HCT116 (cell line): ENCODE measurements at regions not wholly inside any gene's neighbourhood (a gene's known extent, or its start where the extent isn't known, plus 50 kb on each side); places are given as distances from the start of the nearest gene placed in this dataset.

Source experiments
- ATAC-seq: fragments of 200-7000 bp; cut with Tn5 transposase; 2 replicates; pipeline ENCODE4 v1.9.1; 2020; ENCODE audit warnings: mild to moderate bottlenecking, moderate library complexity
- BruUV-seq: library from RNA; stranded (reverse); fragments of 400-500 nt; replicated peaks from 2 replicates; lab custom pipeline; 2021; lab: Mats Ljungman, UMichigan
- CTCF ChIA-PET: fragments of 300-600 bp; sonication (Branson Sonifier 250); formaldehyde crosslinking; loops from one replicate; lab custom pipeline; 2021; ENCODE audit warnings: antibody characterized with exemption; lab: Charles Lee
- POLR2A ChIA-PET: fragments of 300-600, 350-600 bp; sonication (Branson Sonifier 250); formaldehyde crosslinking; loops from one replicate; lab custom pipeline; 2021; ENCODE audit warnings: antibody characterized with exemption; lab: Charles Lee
- RAD21 ChIA-PET, 2 experiments: fragments of 300-600 bp; sonication (Branson Sonifier 250); formaldehyde crosslinking; loops; one replicate each; lab custom pipeline; 2023; ENCODE audit warnings: low total read pairs in 2 of 2; ENCODE audit not compliant: uncharacterized antibody in 2 of 2, unreplicated experiment in 2 of 2, low non-redundant PET in 1 of 2; lab: Charles Lee
- DNase-seq: peaks from one replicate; pipeline ENCODE4 v3.0.0-alpha.2; 2010; ENCODE audit warnings: low read depth, low spot score
- H2AFZ ChIP-seq: fragments of 200-600 bp; shearing (Covaris generic), sonication (generic); 2 replicates; pipeline ENCODE4 v1.6.1; 2017; ENCODE audit warnings: low read depth, mixed run types, mixed read lengths, antibody characterized with exemption, low read length; ENCODE audit not compliant: poor library complexity, severe bottlenecking
- H3K27ac ChIP-seq: 2 replicates; pipeline ENCODE4 v1.5.1; 2012; ENCODE audit warnings: low read depth, low read length
- H3K27me3 ChIP-seq: fragments of 200-600 bp; sonication (generic); 2 replicates; pipeline ENCODE4 v1.6.1; 2016; ENCODE audit warnings: mixed run types, low read length, mixed read lengths; ENCODE audit not compliant: insufficient read depth
- H3K36me3 ChIP-seq, 2 experiments: fragments of 200-500 bp in 1 of 2; fragments of 200-600 bp in 1 of 2; sonication (Bioruptor generic) in 1 of 2; sonication (generic) in 1 of 2; 2 replicates each; pipeline versions ENCODE4 v1.5.1 to v1.6.1; 2014 to 2016; ENCODE audit warnings: low read length in 2 of 2, inconsistent platforms in 1 of 2, mixed read lengths in 1 of 2, mixed run types in 1 of 2; ENCODE audit not compliant: insufficient read depth in 2 of 2, control insufficient read depth in 1 of 2
- H3K4me1 ChIP-seq, 2 experiments: fragments of 200-600 bp in 1 of 2; sonication (generic) in 1 of 2; 2 replicates each; pipeline versions ENCODE4 v1.5.1 to v1.6.1; 2012 to 2017; ENCODE audit warnings: low read length in 2 of 2, inconsistent platforms in 1 of 2, mild to moderate bottlenecking in 1 of 2, mixed read lengths in 1 of 2, mixed run types in 1 of 2, moderate library complexity in 1 of 2; ENCODE audit not compliant: insufficient read depth in 2 of 2, control insufficient read depth in 1 of 2
- H3K4me2 ChIP-seq: fragments of 200-600 bp; sonication (generic); 2 replicates; pipeline ENCODE4 v1.6.1; 2017; ENCODE audit warnings: mixed run types, low read length, mixed read lengths
- H3K4me3 ChIP-seq, 2 experiments: fragments of 200-600 bp in 1 of 2; sonication (generic) in 1 of 2; replicated peaks in 1 of 2; 2 replicates each; pipeline ENCODE4 v1.5.1; 2011 to 2016; ENCODE audit warnings: low read length in 2 of 2, control low read depth in 1 of 2, low read depth in 1 of 2, mild to moderate bottlenecking in 1 of 2, mixed read lengths in 1 of 2, mixed run types in 1 of 2
- H3K79me2 ChIP-seq: fragments of 200-600 bp; sonication (generic); 2 replicates; pipeline ENCODE4 v1.6.1; 2017; ENCODE audit warnings: mild to moderate bottlenecking, mixed run types, low read length, moderate library complexity, mixed read lengths; ENCODE audit not compliant: insufficient read depth
- H3K9ac ChIP-seq: fragments of 200-600 bp; sonication (generic); 2 replicates; pipeline ENCODE4 v1.6.1; 2016; ENCODE audit warnings: low read length, mixed read lengths
- H3K9me2 ChIP-seq: fragments of 200-600 bp; sonication (generic), shearing (Covaris generic); 2 replicates; pipeline ENCODE4 v1.6.1; 2017; ENCODE audit warnings: mixed run types, mild to moderate bottlenecking, moderate library complexity; ENCODE audit not compliant: insufficient read depth
- H3K9me3 ChIP-seq, 2 experiments: fragments of 200-500 bp in 1 of 2; fragments of 200-600 bp in 1 of 2; sonication (Bioruptor generic) in 1 of 2; sonication (generic) in 1 of 2; 2 replicates each; pipeline ENCODE4 v1.6.1; 2014 to 2017; ENCODE audit warnings: low read length in 2 of 2, mixed read lengths in 2 of 2, inconsistent platforms in 1 of 2, low read depth in 1 of 2, mild to moderate bottlenecking in 1 of 2, mixed run types in 1 of 2, moderate library complexity in 1 of 2; ENCODE audit not compliant: control insufficient read depth in 1 of 2, insufficient read depth in 1 of 2
- H4K20me1 ChIP-seq: fragments of 200-600 bp; sonication (generic), shearing (Covaris generic); 2 replicates; pipeline ENCODE4 v1.6.1; 2017; ENCODE audit warnings: mixed run types, mild to moderate bottlenecking, moderate library complexity; ENCODE audit not compliant: insufficient read depth
- CTCF ChIP-seq, 3 experiments: fragments of 200-600 bp in 1 of 3; sonication (generic) in 1 of 3; IDR thresholded peaks in 2 of 3; conservative IDR thresholded peaks in 1 of 3; 2 replicates each; pipeline ENCODE4 v1.5.1; 2012 to 2017; ENCODE audit warnings: low read depth in 2 of 3, low read length in 2 of 3, antibody characterized with exemption in 1 of 3, borderline replicate concordance in 1 of 3, control low read depth in 1 of 3, mild to moderate bottlenecking in 1 of 3, mixed read lengths in 1 of 3, mixed run types in 1 of 3, moderate library complexity in 1 of 3; ENCODE audit not compliant: insufficient read depth in 1 of 3
- EZH2 ChIP-seq: fragments of 200-600 bp; sonication (generic); IDR thresholded peaks from 2 replicates; pipeline ENCODE4 v1.6.1; 2017; ENCODE audit warnings: antibody characterized with exemption, mixed run types
- EZH2phosphoT487 ChIP-seq: fragments of 200-600 bp; IDR thresholded peaks from 2 replicates; pipeline ENCODE4 v1.6.1; 2018; ENCODE audit warnings: antibody characterized with exemption, borderline replicate concordance
- FOSL1 ChIP-seq: IDR thresholded peaks from 2 replicates; pipeline ENCODE4 v1.6.1; 2012; ENCODE audit warnings: low read depth
- JUND ChIP-seq: IDR thresholded peaks from 2 replicates; pipeline ENCODE4 v1.6.1; 2012
- MAX ChIP-seq: IDR thresholded peaks from 2 replicates; pipeline ENCODE4 v1.6.1; 2012
- POLR2A ChIP-seq: IDR thresholded peaks from 2 replicates; pipeline ENCODE4 v1.7.0; 2011; ENCODE audit warnings: borderline replicate concordance; ENCODE audit not compliant: insufficient read depth, insufficient read length; ENCODE audit errors: extremely low read depth
- POLR2AphosphoS5 ChIP-seq: IDR thresholded peaks from 2 replicates; pipeline ENCODE4 v1.6.1; 2011; ENCODE audit warnings: mild to moderate bottlenecking, low read depth, low read length, moderate library complexity
- RAD21 ChIP-seq: IDR thresholded peaks from 2 replicates; pipeline ENCODE4 v1.6.1; 2012; ENCODE audit warnings: low read depth, mild to moderate bottlenecking
- REST ChIP-seq: IDR thresholded peaks from 2 replicates; pipeline ENCODE4 v1.6.1; 2012; ENCODE audit warnings: low read depth
- SP1 ChIP-seq: IDR thresholded peaks from 2 replicates; pipeline ENCODE4 v1.6.1; 2012; ENCODE audit warnings: low read depth
- SRF ChIP-seq: IDR thresholded peaks from 2 replicates; pipeline ENCODE4 v1.6.1; 2012; ENCODE audit warnings: low read depth
- TCF7L2 ChIP-seq: IDR thresholded peaks from 2 replicates; pipeline ENCODE4 v1.7.0; 2011; ENCODE audit warnings: borderline replicate concordance, inconsistent platforms; ENCODE audit not compliant: insufficient read depth, insufficient read length; ENCODE audit errors: extremely low read depth
- ZBTB33 ChIP-seq: IDR thresholded peaks from 2 replicates; pipeline ENCODE4 v1.6.1; 2011; ENCODE audit warnings: mild to moderate bottlenecking, low read length, moderate library complexity; ENCODE audit not compliant: insufficient replicate concordance; ENCODE audit errors: extremely low read depth
- ZFX ChIP-seq: fragments of 450-650 bp; IDR thresholded peaks from 2 replicates; pipeline ENCODE4 v1.6.1; 2017
- ZNF274 ChIP-seq: fragments of 200-500 bp; sonication (Bioruptor generic); IDR thresholded peaks from 2 replicates; pipeline ENCODE4 v1.6.1; 2014; ENCODE audit warnings: mild to moderate bottlenecking, low read depth, low read length, inconsistent platforms
- intact Hi-C: fragments of 100-400 bp; cut with micrococcal nuclease; formaldehyde crosslinking; loops from 2 replicates; pipeline ENCODE4 v1.10.0; 2022
- TF ChIP-seq, protein P1 (sequence below): IDR thresholded peaks from 2 replicates; pipeline ENCODE4 v1.6.1; 2012

- Histone ChIP-seq H3K4me1 (no peaks in the 10 kb centered on the region), H3K4me2 (no peak overlapping the region), H3K79me2 (no peaks in the 10 kb centered on the region), H2AFZ (no peak overlapping the region), H3K9ac (no peak overlapping the region), H3K9me3 (peaks cover 6 to 22% of the 10 kb centered on the region in 2 experiments; a peak in 2 of 4 replicates), H3K9me2 (no peaks in the 10 kb centered on the region), H3K27ac (no peak overlapping the region), H3K27me3 (no peaks in the 10 kb centered on the region), H4K20me1 (no peaks in the 10 kb centered on the region)
- intact Hi-C loops = no loop called here
- ChIA-PET POLR2A (no interaction called here), RAD21 (no interaction called here)
- BruUV-seq = no TSS peak
- no peak for ATAC-seq
- TF ChIP-seq EZH2phosphoT487 = no peak
- TF ChIP-seq RAD21 = no peak
- no peak for TF ChIP-seq CTCF (IDR thresholded peaks at IDR 0.05 in 2 of 3, conservative IDR thresholded peaks at IDR 0.05 in 1 of 3; ENCODE audit: borderline replicate concordance in 1 of 3, insufficient read depth in 1 of 3, low read depth in 2 of 3, low read length in 2 of 3)
- TF ChIP-seq, protein P1, sequence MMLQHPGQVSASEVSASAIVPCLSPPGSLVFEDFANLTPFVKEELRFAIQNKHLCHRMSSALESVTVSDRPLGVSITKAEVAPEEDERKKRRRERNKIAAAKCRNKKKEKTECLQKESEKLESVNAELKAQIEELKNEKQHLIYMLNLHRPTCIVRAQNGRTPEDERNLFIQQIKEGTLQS = no peak
- no peak for TF ChIP-seq ZBTB33
- TF ChIP-seq ZNF274 = no peak
- no peak for TF ChIP-seq REST
- TF ChIP-seq JUND = no peak
- no peak for TF ChIP-seq ZFX
- no peak for TF ChIP-seq SP1
- TF ChIP-seq TCF7L2 = no peak
- TF ChIP-seq POLR2AphosphoS5 = no peak
- TF ChIP-seq MAX = no peak
- no peak for TF ChIP-seq POLR2A
- no peak for TF ChIP-seq SRF
- TF ChIP-seq EZH2 = no peak
- TF ChIP-seq FOSL1 = no peak
- TF ChIP-seq, all 23 proteins: peak for 0
- Histone ChIP-seq H3K36me3 (no peaks in the 10 kb centered on the region), H3K4me3 (no peak overlapping the region)
- DNase-seq = no peak
- CTCF ChIA-PET = no interaction called here
Measured at GRCh38 chr5:29077451-29077850, 2039.1 kb upstream of the CDH9 start.
